HepG2 (cell line): ENCODE measurements at regions not wholly inside any gene's neighbourhood (a gene's known extent, or its start where the extent isn't known, plus 50 kb on each side); places are given as distances from the start of the nearest gene placed in this dataset.

ENCODE experiments used
- ATAC-seq: fragments of 200-7000 bp; cut with Tn5 transposase; 3 replicates; pipeline ENCODE4 v1.9.1; 2020; ENCODE audit warnings: mild to moderate bottlenecking, moderate library complexity
- BruUV-seq: library from RNA; stranded (reverse); fragments of 400-500 nt; replicated peaks from 2 replicates; lab custom pipeline; 2021; lab: Mats Ljungman, UMichigan
- CTCF ChIA-PET: fragments of 300-600 bp; formaldehyde crosslinking; extraction: SDS; loops from one replicate; lab custom pipeline; 2021; ENCODE audit warnings: low total read pairs, inconsistent platforms, low intra/inter-chr PET ratio; lab: Yijun Ruan, JAX
- POLR2A ChIA-PET: fragments of 350-600 bp; sonication (Branson Sonifier 250); formaldehyde crosslinking; loops from one replicate; lab custom pipeline; 2020; ENCODE audit warnings: antibody characterized with exemption, inconsistent platforms; lab: Yijun Ruan, JAX
- DNase-seq: peaks from one replicate; pipeline ENCODE4 v3.0.0-alpha.2; 2015; ENCODE audit warnings: low spot score
- FAIRE-seq: peaks from 3 replicates; lab custom pipeline; 2011; peaks lifted over from hg19 to GRCh38; lab: Jason Lieb, UNC
- H2AFZ ChIP-seq: one replicate; pipeline ENCODE4 v1.6.1; 2011; ENCODE audit warnings: low read length, inconsistent platforms
- H3K27ac ChIP-seq: fragments of 300-600 bp; 3 replicates; pipeline ENCODE4 v1.8.0; 2011; ENCODE audit warnings: mixed run types, mild to moderate bottlenecking, mixed read lengths, low read length, inconsistent platforms; ENCODE audit not compliant: insufficient read depth; ENCODE audit errors: extremely low read length
- H3K27me3 ChIP-seq, 2 experiments: fragments of 200-600 bp in 1 of 2; 2 replicates in 1 of 2; 3 replicates in 1 of 2; pipeline versions ENCODE4 v1.6.0 to v1.8.0; 2011; ENCODE audit warnings: low read length in 2 of 2, mild to moderate bottlenecking in 2 of 2, moderate library complexity in 2 of 2, inconsistent platforms in 1 of 2; ENCODE audit not compliant: insufficient read depth in 2 of 2, control insufficient read depth in 1 of 2
- H3K36me3 ChIP-seq, 2 experiments: fragments of 200-600 bp in 1 of 2; replicated peaks in 1 of 2; 2 replicates in 1 of 2; 3 replicates in 1 of 2; pipeline versions ENCODE4 v1.5.1 to v1.8.0; 2011; ENCODE audit warnings: low read length in 2 of 2, inconsistent platforms in 1 of 2; ENCODE audit not compliant: insufficient read depth in 2 of 2, control insufficient read depth in 1 of 2
- H3K4me1 ChIP-seq: 2 replicates; pipeline ENCODE4 v1.5.1; 2012; ENCODE audit warnings: low read length, inconsistent platforms; ENCODE audit not compliant: insufficient read depth
- H3K4me2 ChIP-seq: 2 replicates; pipeline ENCODE4 v1.6.0; 2011; ENCODE audit warnings: low read depth, low read length, inconsistent platforms
- H3K4me3 ChIP-seq, 3 experiments: fragments of 200-600 bp in 1 of 3; sonication (generic), shearing (Covaris generic) in 1 of 3; replicated peaks in 1 of 3; 2 replicates each; pipeline ENCODE4 v1.5.1; 2011 to 2016; ENCODE audit warnings: low read length in 3 of 3, inconsistent platforms in 2 of 3, low read depth in 2 of 3, mild to moderate bottlenecking in 2 of 3, control low read depth in 1 of 3, mixed read lengths in 1 of 3; ENCODE audit not compliant: insufficient read depth in 1 of 3
- H3K79me2 ChIP-seq: one replicate; pipeline ENCODE4 v1.6.1; 2011; ENCODE audit warnings: low read length, inconsistent platforms; ENCODE audit not compliant: insufficient read depth
- H3K9ac ChIP-seq: 2 replicates; pipeline ENCODE4 v1.6.0; 2011; ENCODE audit warnings: mild to moderate bottlenecking, low read depth, low read length, inconsistent platforms; ENCODE audit not compliant: insufficient read depth
- H3K9me3 ChIP-seq: 2 replicates; pipeline ENCODE4 v1.5.1; 2012; ENCODE audit warnings: mild to moderate bottlenecking, low read length
- H4K20me1 ChIP-seq: 2 replicates; pipeline ENCODE4 v1.6.0; 2011; ENCODE audit warnings: inconsistent platforms, mild to moderate bottlenecking, low read length, moderate library complexity; ENCODE audit not compliant: insufficient read depth
- ATF1 ChIP-seq: IDR thresholded peaks from 2 replicates; pipeline ENCODE4 v1.6.1; 2016; ENCODE audit warnings: mild to moderate bottlenecking, control low read depth
- BRD4 ChIP-seq: sonication (generic); formaldehyde crosslinking; IDR thresholded peaks from 2 replicates; pipeline ENCODE4 v1.4.0; 2020; ENCODE audit warnings: missing genetic modification reagents
- CENPT ChIP-seq: sonication (generic); formaldehyde crosslinking; IDR thresholded peaks from 2 replicates; pipeline ENCODE4 v1.8.0; 2022; ENCODE audit warnings: low read depth, mild to moderate bottlenecking, moderate library complexity, missing genetic modification reagents
- ETV5 ChIP-seq: IDR thresholded peaks from 2 replicates; pipeline ENCODE4 v1.6.1; 2018; ENCODE audit warnings: missing biosample characterization, missing genetic modification reagents, inconsistent platforms, borderline replicate concordance
- HNRNPH1 ChIP-seq: fragments of 200-400 bp; formaldehyde crosslinking; optimal IDR thresholded peaks from 2 replicates; pipeline ENCODE3; 2017; ENCODE audit warnings: mild to moderate bottlenecking, low read depth, low read length
- JDP2 ChIP-seq: sonication (generic); formaldehyde crosslinking; IDR thresholded peaks from 2 replicates; pipeline ENCODE4 v1.8.1; 2022; ENCODE audit warnings: missing genetic modification reagents, borderline replicate concordance
- KMT2B ChIP-seq: IDR thresholded peaks from 2 replicates; pipeline ENCODE4 v1.6.1; 2016; ENCODE audit warnings: missing genetic modification reagents, missing compliant biosample characterization
- MEIS2 ChIP-seq: sonication (generic); formaldehyde crosslinking; IDR thresholded peaks from 2 replicates; pipeline ENCODE4 v1.9.0; 2021; ENCODE audit warnings: mild to moderate bottlenecking, missing genetic modification reagents
- POGZ ChIP-seq: sonication (generic); formaldehyde crosslinking; IDR thresholded peaks from 2 replicates; pipeline ENCODE4 v1.4.0; 2020; ENCODE audit warnings: mild to moderate bottlenecking, missing genetic modification reagents
- PRMT3 ChIP-seq: sonication (generic); formaldehyde crosslinking; IDR thresholded peaks from 2 replicates; pipeline ENCODE4 v1.8.1; 2022; ENCODE audit warnings: low read depth, mild to moderate bottlenecking, moderate library complexity, missing genetic modification reagents, borderline replicate concordance
- RBFOX2 ChIP-seq: fragments of 200-400 bp; formaldehyde crosslinking; IDR thresholded peaks from 2 replicates; pipeline ENCODE4 v1.6.1; 2017; ENCODE audit warnings: low read depth, mild to moderate bottlenecking, low read length
- ZFP36L2 ChIP-seq: sonication (generic); formaldehyde crosslinking; IDR thresholded peaks from 2 replicates; pipeline ENCODE4 v1.4.0; 2020; ENCODE audit warnings: missing genetic modification reagents
- ZNF124 ChIP-seq: sonication (generic); formaldehyde crosslinking; IDR thresholded peaks from 2 replicates; pipeline ENCODE4 v1.4.0; 2020; ENCODE audit warnings: missing genetic modification reagents
- ZNF432 ChIP-seq: sonication (generic); formaldehyde crosslinking; IDR thresholded peaks from 2 replicates; pipeline ENCODE4 v1.5.0; 2020; ENCODE audit warnings: missing genetic modification reagents, mild to moderate bottlenecking, borderline replicate concordance
- ZNF644 ChIP-seq: IDR thresholded peaks from 2 replicates; pipeline ENCODE4 v1.6.1; 2016; ENCODE audit warnings: low read depth
- ZNF720 ChIP-seq: sonication (generic); formaldehyde crosslinking; IDR thresholded peaks from 2 replicates; pipeline ENCODE4 v1.4.0; 2020; ENCODE audit warnings: missing genetic modification reagents
- ZNF724P ChIP-seq: sonication (generic); formaldehyde crosslinking; IDR thresholded peaks from 2 replicates; pipeline ENCODE4 v1.8.0; 2022; ENCODE audit warnings: missing genetic modification reagents, borderline replicate concordance
- WGBS: methylation state at CpG from one replicate; pipeline ENCODE4 v1.1.6; 2017; ENCODE audit warnings: low lambda C conversion rate; 5-methylcytosine and 5-hydroxymethylcytosine counted together
- in situ Hi-C: cut with HindIII; loops from 2 replicates; pipeline ENCODE4 v1.10.0; 2017; ENCODE audit warnings: low pct_unique_long_range_greater_than_20kb; ENCODE audit not compliant: extremely low pct_ligation_motif_present
- intact Hi-C: fragments of 100-400 bp; cut with micrococcal nuclease; formaldehyde crosslinking; loops from one replicate; pipeline ENCODE4 v1.10.0; 2022; ENCODE audit not compliant: unreplicated experiment
- TF ChIP-seq, protein P1 (sequence below): sonication (generic); formaldehyde crosslinking; IDR thresholded peaks from 2 replicates; pipeline ENCODE4 v1.5.0; 2020; ENCODE audit warnings: missing genetic modification reagents, mild to moderate bottlenecking, borderline replicate concordance
- TF ChIP-seq, protein P2 (sequence below): sonication (generic); formaldehyde crosslinking; IDR thresholded peaks from 2 replicates; pipeline ENCODE4 v1.4.0; 2020; ENCODE audit warnings: missing genetic modification reagents, borderline replicate concordance

DNA sequence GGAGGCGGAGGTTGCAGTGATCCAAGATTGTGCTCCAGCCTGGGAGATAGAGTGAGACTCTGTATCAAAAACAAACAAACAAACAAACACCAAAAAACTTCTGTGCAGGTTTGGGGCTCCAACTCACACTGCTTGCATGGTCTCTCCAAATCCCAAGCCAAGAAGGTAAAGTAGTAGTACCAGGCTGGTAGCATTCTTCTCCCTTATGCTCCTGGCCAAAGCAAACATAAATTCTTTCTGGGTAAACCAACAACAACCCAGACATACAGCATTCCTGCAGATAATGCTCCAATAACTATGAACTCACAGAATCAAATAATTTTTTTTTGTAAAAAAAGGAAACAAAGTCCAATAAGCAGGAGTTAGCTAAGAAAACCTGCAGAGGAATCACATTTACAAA lies 57.8 kb upstream of the KLHL31 start:
- ChIA-PET POLR2A (no interaction called here), CTCF (interaction anchor here (7.1 kb wide), 1 partner anchor 230 kb away, joined by 68 read pairs; no protein-coding TSS in a partner anchor)
- Histone ChIP-seq H3K4me3 (no peak overlapping the region), H2AFZ (no peak overlapping the region), H3K79me2 (no peaks in the 10 kb centered on the region), H4K20me1 (no peaks in the 10 kb centered on the region), H3K27me3 (no peaks in the 10 kb centered on the region), H3K9me3 (no peaks in the 10 kb centered on the region), H3K27ac (no peak overlapping the region), H3K4me1 (peaks cover 14% of the 10 kb centered on the region; the same call in 1 of the 2 replicates), H3K4me2 (no peak overlapping the region), H3K36me3 (no peaks in the 10 kb centered on the region), H3K9ac (no peak overlapping the region)
- intact Hi-C loops, result no loop called here
- no peak for DNase-seq
- no peak for ATAC-seq
- 84% methylated on average over 1 of the region's 1 CpG for WGBS
- TF ChIP-seq ZNF720 (CRISPR knock-in tag) (no peak), ZNF644 (CRISPR knock-in tag) (no peak), MEIS2 (CRISPR knock-in tag) (no peak), KMT2B (CRISPR knock-in tag) (no peak), ZNF724P (CRISPR knock-in tag) (no peak), HNRNPH1 (no peak), JDP2 (CRISPR knock-in tag) (no peak), ZNF124 (CRISPR knock-in tag) (no peak), ZFP36L2 (no peak), POGZ (CRISPR knock-in tag) (no peak), BRD4 (no peak), CENPT (CRISPR knock-in tag) (no peak), ATF1 (CRISPR knock-in tag) (no peak), ETV5 (CRISPR knock-in tag) (no peak), RBFOX2 (no peak), ZNF432 (CRISPR knock-in tag) (no peak), PRMT3 (no peak)
- TF ChIP-seq, protein P1, sequence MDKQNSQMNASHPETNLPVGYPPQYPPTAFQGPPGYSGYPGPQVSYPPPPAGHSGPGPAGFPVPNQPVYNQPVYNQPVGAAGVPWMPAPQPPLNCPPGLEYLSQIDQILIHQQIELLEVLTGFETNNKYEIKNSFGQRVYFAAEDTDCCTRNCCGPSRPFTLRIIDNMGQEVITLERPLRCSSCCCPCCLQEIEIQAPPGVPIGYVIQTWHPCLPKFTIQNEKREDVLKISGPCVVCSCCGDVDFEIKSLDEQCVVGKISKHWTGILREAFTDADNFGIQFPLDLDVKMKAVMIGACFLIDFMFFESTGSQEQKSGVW (CRISPR knock-in tag), result no peak
- TF ChIP-seq, protein P2, sequence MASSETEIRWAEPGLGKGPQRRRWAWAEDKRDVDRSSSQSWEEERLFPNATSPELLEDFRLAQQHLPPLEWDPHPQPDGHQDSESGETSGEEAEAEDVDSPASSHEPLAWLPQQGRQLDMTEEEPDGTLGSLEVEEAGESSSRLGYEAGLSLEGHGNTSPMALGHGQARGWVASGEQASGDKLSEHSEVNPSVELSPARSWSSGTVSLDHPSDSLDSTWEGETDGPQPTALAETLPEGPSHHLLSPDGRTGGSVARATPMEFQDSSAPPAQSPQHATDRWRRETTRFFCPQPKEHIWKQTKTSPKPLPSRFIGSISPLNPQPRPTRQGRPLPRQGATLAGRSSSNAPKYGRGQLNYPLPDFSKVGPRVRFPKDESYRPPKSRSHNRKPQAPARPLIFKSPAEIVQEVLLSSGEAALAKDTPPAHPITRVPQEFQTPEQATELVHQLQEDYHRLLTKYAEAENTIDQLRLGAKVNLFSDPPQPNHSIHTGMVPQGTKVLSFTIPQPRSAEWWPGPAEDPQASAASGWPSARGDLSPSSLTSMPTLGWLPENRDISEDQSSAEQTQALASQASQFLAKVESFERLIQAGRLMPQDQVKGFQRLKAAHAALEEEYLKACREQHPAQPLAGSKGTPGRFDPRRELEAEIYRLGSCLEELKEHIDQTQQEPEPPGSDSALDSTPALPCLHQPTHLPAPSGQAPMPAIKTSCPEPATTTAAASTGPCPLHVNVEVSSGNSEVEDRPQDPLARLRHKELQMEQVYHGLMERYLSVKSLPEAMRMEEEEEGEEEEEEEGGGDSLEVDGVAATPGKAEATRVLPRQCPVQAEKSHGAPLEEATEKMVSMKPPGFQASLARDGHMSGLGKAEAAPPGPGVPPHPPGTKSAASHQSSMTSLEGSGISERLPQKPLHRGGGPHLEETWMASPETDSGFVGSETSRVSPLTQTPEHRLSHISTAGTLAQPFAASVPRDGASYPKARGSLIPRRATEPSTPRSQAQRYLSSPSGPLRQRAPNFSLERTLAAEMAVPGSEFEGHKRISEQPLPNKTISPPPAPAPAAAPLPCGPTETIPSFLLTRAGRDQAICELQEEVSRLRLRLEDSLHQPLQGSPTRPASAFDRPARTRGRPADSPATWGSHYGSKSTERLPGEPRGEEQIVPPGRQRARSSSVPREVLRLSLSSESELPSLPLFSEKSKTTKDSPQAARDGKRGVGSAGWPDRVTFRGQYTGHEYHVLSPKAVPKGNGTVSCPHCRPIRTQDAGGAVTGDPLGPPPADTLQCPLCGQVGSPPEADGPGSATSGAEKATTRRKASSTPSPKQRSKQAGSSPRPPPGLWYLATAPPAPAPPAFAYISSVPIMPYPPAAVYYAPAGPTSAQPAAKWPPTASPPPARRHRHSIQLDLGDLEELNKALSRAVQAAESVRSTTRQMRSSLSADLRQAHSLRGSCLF (CRISPR knock-in tag), result no peak
- in situ Hi-C loops, result loop anchor here (5.0 to 25.0 kb wide), 2 partner anchors 226 to 561 kb away; no protein-coding TSS in a partner anchor
- BruUV-seq, result no TSS peak
- FAIRE-seq, result no peak
